ENCODE measurements at regions not wholly inside any gene's neighbourhood (a gene's known extent, or its start where the extent isn't known, plus 50 kb on each side); places are given as distances from the start of the nearest gene placed in this dataset.

DNA sequence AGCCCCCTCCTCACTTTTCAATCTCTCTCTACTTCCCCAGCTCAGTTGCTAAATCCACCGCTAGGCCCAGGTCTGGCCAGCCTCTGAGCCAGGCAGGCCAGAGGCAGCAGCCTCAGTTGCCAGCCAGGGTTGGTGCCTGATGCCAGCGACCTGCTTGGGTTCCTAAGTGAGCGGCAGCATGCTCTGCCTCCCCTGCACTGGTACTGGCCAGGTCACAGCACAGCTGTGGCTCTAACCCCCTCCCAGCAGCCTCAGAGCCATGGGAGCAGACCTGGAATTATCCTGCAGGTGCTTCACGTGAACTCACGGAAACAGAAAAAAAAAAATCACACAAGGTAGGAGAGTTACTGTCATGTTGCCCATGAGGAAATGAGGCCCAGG lies 82.5 kb upstream of the ATF3 start:
- no peak for DNase-seq (ENCODE audit: low read depth)

DNA sequence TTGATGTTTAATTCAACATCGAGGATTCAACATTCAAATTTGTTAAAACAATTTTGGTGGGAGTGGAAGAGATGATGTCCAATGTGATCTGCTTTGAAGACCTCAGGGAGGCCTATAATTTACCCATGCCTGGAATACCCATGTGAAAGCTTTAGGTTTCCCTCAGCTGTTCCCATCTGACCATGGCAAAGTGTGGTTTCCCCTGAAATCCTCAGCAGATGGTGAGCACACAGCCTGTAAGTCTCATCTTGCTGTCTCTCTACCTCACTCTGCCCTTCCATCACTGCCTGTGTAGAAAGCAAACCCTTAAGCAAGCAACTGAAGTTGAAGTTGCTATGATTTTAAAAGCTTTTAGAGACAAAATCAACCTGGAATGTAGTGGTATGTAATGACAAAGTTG lies 80.1 kb upstream of the ATF3 start:
- no peak for DNase-seq (ENCODE audit: low read depth)

DNA sequence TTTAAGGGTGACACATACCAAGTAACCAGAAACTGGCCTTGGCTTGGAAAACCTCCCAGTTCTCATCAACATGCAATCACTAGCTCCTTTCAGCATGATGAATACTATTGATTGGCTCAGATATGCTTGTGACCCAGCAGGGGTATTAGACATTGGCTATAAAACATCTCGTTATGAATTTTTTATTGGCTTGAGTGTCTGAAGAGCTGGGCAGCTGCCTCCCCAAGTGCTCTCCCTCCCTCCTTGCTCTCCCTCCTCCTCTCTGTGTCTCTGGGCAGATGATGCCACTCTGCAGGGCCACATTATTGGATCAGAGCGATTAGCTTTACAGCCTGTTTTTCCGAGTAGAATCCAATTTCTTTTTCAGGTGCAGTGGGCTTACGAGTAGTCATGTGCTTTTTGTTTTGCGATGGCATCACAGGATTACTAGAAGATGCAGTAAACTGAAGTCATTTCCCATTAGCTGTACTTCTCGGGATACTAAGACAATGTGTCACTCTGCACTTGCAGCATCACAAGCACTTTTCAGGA lies 79.3 kb upstream of the ATF3 start:
- DNase-seq (ENCODE audit: low read depth) = no peak

DNA sequence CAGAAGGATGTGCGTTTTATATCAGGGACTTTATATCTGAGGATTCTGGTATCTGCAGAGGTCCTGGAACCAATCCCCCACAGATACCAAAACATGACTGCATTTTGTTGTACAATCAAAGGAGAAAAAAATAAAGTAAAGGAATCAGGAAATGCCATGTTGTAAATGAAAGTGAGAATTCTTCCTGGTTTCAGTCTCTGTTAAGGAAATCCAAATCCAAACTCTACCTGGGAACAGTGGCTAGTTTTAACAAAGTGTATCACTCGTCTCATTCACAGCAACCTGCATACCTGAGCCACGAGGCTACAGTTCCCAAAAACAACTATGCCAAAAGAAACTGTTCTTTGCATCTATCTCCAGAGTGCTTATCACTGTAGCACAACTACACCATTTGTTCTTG lies 77.3 kb upstream of the ATF3 start:
- no peak for DNase-seq (ENCODE audit: low read depth)

DNA sequence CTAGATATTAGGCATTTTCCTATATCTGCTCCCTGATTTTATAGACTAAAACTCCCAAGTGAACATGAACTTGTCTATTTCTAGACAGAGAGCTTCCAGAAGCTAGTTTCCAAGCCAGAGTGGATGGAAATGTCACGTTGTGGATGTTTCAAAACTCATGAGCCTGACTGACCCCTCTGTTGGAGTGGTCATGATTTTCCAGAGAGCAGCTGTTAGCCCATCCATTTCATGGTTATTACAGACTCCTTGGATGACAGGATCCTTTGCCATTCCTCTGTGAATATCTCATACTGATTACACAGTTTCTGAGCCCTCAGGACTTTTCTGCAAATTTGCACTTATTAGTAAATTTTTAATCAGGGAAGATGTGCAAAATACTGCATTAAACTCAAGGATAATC lies 76.8 kb upstream of the ATF3 start:
- DNase-seq (ENCODE audit: low read depth) = no peak

DNA sequence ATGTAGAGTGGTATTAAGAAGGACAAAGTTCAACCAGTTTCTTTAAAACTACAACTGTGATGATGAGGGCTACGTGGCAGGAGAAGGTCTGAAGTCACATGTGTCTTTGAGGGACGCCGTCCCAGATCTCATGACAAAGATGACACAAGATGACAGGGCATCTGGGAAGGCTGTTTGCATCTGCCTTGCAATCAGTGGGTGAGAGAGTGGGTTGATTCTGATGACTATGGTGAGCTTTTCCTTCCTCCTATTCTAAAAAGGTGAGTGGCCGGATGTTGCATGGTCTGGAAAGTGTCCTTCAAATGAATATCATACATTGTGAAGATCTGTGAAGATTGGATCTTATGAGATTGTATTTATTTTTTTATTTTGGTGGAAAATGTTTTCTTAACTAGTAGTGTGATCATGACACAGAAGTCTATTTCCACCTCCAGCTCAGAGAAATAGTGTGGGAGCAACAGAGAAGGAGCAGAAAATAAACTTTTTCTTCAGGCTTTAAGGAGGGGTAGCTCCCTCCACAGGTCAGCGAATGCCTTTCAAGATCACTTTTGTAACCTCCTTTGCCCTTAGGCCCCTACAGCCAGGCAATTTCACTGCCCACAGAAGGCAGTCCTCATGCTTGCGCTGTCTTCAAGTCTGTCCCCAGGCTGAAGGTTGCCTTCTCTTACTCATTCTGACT lies 76.0 kb upstream of the ATF3 start:
- DNase-seq (ENCODE audit: low read depth) = no peak

DNA sequence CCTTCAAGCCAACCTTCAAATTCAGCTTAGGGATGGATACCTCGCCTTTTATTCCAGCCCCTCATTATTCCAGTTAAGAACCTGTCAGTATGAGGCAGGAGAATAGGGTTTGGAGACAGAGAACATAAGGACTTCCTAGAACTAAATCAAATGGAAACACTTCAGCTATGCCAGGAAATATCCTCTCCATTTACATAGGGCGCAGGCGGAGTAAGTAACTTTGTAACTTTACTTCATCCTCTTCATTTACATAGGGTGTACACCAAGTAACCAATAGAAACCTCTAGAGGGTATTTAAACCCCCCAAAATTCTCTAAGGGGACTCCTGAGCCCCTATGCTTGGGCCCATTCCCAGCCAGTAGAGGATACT lies 75.4 kb upstream of the ATF3 start:
- no peak for DNase-seq (ENCODE audit: low read depth)

DNA sequence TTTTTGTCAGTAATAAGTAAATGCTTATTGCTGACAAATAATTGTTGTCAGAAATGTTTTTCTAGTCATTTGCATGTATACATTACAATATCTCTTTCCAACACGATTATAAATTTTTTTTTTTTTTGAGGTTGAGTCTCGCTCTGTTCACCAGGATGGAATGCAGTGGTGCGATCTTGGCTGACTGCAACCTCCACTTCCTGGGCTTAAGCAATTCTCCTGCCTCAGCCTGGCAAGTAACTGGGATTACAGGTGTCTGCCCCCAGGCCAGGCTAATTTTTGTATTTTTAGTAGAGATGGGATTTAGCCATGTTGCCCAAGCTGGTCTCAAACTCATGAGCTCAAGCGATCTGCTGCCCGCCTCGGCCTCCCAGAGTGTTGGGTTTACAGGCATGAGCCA lies 72.0 kb upstream of the ATF3 start:
- no peak for DNase-seq (ENCODE audit: low read depth)

DNA sequence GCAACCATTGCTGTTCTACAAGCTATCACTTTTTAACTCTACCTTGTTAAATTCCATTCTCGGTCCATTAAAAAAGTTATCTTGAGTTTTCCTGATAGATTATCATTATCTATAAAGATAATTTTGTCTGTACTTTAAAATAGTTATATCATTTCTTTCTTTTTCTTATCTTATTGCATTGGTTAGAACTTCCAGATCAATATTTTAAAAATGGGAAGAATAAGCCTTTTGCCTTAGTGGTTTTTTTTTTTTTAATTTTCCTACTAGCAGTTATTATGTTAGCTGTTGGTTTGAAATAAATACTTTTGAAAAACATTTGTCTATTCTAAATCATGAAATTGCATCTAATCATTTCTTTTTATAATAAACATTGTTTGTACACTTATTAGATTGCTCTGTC lies 71.0 kb upstream of the ATF3 start:
- no peak for DNase-seq (ENCODE audit: low read depth)

DNA sequence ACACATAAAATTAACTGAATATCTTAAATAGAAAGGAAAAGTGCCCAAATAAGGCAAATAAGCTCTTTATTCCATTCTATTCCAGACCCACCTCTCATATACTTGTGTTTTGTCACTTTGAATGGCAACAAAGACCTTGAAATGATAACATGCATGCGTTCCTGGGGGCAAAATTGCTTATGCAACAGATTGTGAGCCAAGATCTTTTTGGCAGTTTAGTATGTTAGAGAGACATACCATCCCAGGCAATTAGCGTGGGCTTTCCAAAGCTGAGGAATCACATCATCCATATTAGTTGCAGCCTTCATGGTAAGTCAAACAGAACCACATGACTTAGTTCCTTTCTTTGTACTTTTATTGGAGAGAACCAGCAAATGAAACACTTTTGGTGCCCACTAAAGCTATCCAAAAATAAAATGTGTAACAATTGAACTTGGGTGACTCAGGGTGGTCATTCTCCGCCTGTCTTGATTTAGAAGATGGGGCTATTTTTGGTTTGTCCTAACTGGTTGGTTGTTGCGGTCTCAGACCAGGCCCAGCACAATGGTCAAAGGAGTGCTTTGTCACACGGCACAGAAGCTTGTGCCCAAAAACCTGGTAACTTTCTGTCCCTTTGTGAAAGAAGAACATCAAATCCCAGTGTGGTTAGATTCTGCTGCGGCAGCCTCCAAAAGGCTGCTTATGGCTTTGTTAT lies 68.7 kb upstream of the ATF3 start:
- no peak for DNase-seq (ENCODE audit: low read depth)

DNA sequence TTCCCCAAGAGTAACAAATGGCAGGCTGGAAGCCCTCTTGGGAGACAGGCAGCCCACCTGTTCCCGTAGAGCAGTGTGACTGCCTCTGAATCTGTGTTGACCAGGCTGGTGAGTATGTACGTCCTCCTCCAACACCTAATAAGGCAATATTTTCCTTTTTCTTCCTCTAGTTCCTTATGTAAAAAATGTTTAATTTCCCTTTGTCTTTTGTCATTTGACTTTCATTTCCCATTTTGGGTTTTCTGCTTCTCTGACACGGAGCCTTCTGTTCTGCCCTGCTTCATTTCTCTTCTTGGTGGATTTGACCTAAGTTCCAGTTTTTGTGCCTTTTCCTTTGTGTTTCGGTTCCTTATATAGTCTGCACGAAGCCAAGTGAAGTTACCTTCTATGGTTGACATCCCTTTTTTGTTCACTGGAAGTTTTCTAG lies 65.8 kb upstream of the ATF3 start:
- no peak for DNase-seq (ENCODE audit: low read depth)

DNA sequence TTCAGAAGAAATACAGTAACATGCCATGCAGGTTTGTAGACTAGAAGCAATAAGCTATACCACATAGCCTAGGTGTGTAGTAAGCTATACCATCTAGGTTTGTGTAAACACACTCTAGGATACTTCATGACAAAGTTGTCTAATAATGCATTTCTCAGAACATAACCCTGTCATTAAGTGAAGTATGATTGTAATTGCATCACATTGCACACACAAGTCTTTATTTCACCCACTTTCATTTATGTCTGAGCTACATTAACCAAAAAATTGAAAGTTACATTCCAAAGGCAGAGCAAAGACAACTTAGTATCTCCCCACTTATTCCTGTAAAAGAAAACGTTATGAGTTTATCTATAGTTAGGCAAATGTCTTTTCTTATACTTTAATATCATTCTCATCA lies 64.5 kb upstream of the ATF3 start:
- no peak for DNase-seq (ENCODE audit: low read depth)

DNA sequence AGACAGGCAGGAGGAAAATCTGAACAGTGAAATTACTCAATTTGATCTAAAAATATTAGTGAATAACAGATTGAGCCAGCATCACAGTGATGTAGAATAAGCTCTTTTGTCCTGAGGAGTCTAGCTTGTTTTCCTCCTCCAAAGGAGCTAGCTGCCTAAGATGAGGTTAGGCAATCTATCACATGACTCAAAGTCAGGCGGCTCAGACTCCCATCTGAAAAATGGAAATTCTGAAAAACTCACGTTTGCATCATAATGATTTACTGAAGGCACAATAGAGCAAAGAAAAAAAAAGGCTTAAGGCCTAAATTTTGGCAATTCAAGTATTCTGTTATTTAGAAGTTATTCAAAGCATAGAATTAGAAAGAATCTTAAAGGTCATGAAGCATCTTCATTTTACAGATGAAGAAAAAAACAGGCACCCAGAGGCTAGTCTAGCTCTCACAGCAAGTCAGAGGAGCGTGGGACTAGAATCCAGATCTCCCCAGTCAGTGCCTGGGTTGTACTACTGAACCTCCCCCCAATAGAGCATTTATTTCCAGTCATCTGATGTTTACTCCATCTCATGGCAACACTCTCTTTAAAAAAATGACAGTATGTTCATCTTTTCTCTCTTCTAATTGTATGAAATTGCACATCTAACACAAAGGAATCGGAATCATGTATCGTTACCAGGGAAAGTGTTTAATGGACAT lies 62.5 kb upstream of the ATF3 start:
- no peak for DNase-seq (ENCODE audit: low read depth)

DNA sequence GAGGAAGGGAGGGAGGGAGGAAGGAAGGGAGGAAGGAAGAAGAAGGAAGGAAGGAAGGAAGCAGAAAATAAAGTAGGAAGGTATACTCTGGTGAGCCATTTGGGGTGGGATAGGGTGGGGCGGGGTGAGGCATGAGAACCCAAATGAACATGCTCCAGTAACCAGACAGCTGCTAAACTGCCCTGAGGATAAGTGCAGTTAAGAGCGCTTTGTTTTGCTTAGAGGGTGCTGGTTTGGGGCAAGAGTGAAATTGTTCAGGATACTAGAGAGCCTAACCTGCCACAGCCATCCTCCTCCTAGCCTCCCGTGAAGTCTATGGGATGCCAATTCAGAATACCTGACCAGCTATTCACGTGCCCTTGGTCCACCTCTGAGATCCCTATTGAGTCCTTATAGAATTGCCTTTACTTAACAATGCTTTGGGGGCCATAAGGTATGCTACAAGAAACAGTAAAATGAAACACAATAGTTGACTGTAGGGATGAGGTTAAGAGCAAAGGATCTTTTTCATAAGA lies 59.0 kb upstream of the ATF3 start:
- no peak for DNase-seq (ENCODE audit: low read depth)

DNA sequence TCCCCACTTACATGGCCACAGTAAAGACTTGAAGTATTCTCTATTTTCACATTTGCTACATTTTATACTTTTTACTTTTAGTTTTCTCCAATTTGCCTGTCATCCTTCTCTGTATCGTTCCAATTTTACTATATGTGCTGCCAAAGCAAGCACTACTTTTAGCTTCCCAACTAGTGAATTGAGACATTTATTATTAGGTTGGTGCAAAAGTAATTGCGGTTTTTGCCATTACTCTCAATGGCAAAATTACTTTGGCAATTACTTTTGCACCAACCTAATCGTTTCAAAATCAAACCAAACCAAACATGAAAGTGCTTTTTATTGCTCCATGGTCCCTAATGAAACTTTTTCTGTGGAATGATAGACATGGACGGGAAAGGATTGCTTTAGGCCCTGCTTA lies 56.6 kb upstream of the ATF3 start:
- no peak for DNase-seq (ENCODE audit: low read depth)

DNA sequence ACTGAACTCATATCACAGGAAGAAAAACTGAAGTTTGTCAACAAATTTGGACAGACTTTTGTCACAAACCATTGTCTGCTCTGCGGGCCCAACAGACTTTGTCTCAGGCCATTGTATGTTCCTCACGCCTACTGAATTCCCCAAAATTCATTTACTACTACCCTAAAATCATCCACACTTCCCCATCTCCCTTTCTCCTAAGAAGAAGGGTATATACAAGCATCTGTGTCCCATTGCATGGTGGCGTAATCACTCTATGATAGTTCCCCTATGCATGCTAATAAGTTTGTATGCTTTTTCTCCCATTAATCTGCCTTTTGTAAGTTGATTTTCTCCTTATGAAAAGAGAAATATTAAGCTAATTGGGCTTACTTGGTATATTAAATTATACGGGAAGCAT lies 54.9 kb upstream of the ATF3 start:
- DNase-seq (ENCODE audit: low read depth) = no peak

DNA sequence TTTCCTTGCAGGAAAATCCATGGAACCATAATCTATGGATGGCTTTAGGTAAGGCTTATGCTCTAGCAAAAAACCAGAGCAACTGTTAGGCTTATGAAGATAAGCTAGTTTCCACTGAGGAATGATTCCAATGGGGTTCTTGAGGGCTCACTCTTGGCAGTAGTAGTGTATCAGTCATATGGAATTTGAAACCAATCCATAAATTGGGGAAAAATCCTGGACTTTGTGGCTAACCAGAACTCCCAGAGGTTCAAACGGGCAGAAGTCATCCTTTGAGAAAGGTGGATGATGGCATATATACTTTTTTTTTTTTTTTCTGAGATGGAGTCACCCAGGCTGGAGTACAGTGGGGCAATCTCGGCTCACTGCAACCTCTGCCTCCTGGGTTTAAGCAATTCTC lies 54.2 kb upstream of the ATF3 start:
- DNase-seq (ENCODE audit: low read depth) = no peak

DNA sequence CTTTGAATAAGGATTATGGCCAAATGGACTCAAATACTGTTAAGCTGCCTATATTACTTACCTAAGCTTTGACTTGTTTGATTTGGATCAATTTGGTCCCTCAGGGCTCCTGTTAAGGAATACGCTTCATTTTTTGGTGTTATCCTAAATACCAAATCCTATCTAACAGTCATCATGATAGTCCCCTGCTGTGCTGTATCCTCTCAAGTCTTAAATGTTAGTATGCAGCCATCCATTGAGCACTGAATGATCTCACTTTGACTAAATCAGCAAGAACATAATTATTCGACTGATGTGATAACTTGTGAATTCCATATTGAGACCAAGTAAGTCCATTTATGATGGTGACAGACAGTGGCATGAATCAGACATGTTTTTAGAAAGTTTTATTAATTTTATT lies 53.1 kb upstream of the ATF3 start:
- no peak for DNase-seq (ENCODE audit: low read depth)

DNA sequence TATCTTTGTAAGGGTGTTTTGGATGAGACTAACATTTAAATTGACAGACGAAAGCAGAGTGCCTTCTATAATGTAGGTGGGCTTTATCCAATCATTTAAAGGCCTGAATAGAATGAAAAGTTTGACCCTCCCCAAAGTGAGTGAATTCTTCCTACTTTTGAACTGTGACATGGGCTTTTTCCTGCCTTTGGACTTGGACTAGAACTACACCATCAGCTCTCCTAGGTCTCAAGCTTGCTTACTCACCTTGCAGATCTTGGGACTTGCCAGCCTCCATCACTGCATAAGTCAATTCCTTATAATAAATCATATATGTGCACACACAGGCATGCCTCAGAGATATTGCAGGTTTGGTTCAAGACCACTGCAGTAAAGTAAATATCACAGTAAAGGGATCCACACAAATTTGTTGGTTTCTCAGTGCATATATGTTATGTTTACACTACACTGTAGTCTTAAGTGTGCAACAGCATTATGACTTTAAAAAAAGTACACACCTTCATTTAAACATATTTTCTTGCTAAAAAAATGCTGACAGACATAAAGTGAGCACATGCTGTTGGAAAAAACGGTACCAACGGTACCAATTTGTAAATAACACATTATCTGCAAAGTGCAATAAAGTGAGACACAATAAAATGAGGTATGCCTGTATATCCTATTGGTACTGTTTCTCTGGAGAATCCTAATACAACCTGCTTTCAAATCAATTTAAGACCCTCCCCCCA lies 51.6 kb upstream of the ATF3 start:
- no peak for DNase-seq (ENCODE audit: low read depth)

DNA sequence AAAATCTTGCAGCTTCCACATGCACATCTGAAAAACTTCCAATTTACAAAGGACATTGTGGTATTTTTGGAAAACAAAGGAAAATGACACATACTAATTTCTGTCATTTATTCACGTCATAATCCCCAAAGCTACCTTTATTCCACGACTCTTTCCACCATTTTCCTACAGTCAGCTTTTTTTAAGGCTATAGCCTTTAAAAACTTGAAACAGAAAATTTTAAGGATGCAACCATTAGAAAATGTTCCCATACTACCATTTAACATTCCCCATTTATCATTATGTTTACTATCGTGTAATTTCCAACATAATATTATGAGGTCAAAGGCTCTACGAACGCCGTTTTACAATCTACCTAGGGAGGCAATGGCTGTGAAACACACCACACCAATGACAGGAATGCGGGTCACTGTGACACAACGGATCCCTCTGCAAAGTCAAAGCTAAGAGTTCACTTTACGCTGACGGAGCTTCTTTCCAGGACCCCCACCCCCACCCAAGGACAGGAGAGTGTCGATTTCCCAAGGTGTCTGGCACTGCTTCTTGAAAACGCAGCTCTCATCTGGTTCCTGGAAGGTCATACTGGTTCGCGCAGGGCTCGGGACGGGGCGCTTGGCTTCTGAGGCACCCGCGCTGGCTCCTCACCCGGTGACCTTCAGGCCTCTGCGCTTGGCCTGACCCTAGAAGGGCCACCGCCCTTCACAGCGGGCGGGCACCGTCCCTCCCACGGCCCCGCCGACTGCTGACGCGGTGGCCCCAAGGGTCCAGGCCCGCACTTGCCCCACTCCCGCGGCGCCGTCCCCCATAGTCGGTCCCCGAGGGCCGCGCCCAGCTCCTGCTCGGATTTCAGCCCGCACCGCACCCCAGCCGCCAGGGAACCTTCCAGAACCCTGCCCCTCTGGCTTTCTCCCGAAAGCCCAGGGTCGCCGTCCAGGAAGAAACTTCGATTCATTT lies 50.5 kb upstream of the ATF3 start:
- no peak for DNase-seq (ENCODE audit: low read depth)
